ENCODE measurements at regions not wholly inside any gene's neighbourhood (a gene's known extent, or its start where the extent isn't known, plus 50 kb on each side); places are given as distances from the start of the nearest gene placed in this dataset.

DNA sequence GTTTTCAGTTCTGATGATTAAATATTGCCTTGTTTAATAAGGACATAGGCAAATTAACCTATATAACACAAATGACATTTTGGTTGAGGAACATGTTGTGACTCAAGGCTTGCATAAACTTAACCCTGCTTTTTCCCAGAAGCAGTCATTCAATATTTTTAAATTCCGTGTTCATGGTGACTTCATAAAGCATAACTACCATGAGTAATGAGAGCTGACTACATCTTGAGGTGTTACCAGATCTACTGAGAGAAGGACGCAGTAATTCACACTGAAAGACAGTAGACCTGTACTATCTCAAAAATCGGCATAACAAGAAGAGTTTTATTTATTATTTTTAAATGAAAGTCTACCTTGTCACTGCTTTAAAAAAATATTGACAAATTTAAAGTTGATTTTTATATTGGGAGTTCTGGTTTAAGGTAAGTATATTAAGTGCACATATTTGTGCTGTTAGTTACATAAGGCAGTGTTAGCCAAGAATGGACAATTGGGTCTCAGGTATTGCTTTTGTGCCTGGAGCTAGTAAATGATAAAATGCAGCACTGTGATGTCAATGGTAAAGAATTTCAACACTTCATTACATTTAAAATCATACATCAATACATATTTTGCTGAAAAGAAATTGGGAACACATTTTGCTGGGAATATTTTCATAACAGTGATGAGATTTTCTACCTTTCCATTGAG, 1198.5 kb downstream of the FSCB start:
- Histone ChIP-seq H3K79me2 (ENCODE audit: control insufficient read depth, insufficient read depth, low read length) (no peaks in the 10 kb centered on the region), H3K27me3 (replicated peaks in 1 of 4; ENCODE audit: control extremely low read depth in 1 of 4, control insufficient read depth in 3 of 4, insufficient read depth in 4 of 4, low read length in 3 of 4) (no peaks in the 10 kb centered on the region), H3K4me3 (ENCODE audit: control extremely low read depth in 1 of 5, extremely low read depth in 1 of 5, insufficient read depth in 1 of 5, low read depth in 2 of 5, low read length in 4 of 5) (no peak overlapping the region), H3K9me3 (ENCODE audit: control extremely low read depth in 1 of 3, control insufficient read depth in 2 of 3, insufficient read depth in 1 of 3, low read length in 2 of 3) (peaks cover 0 to 1% (median 0%) of the 10 kb centered on the region in 3 donors), H4K20me1 (ENCODE audit: control insufficient read depth, insufficient read depth, low read length, poor library complexity, severe bottlenecking) (no peaks in the 10 kb centered on the region), H3K27ac (ENCODE audit: low read length in 2 of 2) (no peak overlapping the region), H3K36me3 (replicated peaks in 1 of 2; ENCODE audit: control extremely low read depth in 1 of 2, control insufficient read depth in 1 of 2, extremely low read depth in 1 of 2, insufficient read depth in 2 of 2, low read length in 1 of 2) (no peaks in the 10 kb centered on the region), H2AFZ (ENCODE audit: insufficient read depth, low read depth, low read length, poor library complexity, severe bottlenecking) (no peak overlapping the region), H3K9ac (ENCODE audit: low read length) (no peak overlapping the region), H3K4me2 (replicated peaks; ENCODE audit: low read depth, low read length, poor library complexity, severe bottlenecking) (no peak overlapping the region), H3K4me1 (ENCODE audit: control insufficient read depth in 2 of 2, insufficient read depth in 2 of 2, low read length in 2 of 2) (no peaks in the 10 kb centered on the region)
- WGBS (ENCODE audit: insufficient coverage), result no CpG with 5 or more reads among the region's 3 CpGs
- Mint-ChIP-seq H3K4me1 (no peaks in the 10 kb centered on the region), H3K4me3 (no peak overlapping the region), H3K9me3 (ENCODE audit: insufficient read depth) (no peaks in the 10 kb centered on the region), H3K27me3 (no peaks in the 10 kb centered on the region), H3K27ac (no peak overlapping the region)
- intact Hi-C loops (cut with micrococcal nuclease), result no loop called here
- no peak for TF ChIP-seq CTCF (IDR thresholded peaks at IDR 0.05)
- TF ChIP-seq EZH2 (IDR thresholded peaks at IDR 0.05; ENCODE audit: borderline replicate concordance, insufficient read depth, low read depth, low read length, poor library complexity, severe bottlenecking), result no peak
- DNase-seq (no peak), ATAC-seq (ENCODE audit: low read depth) (no peak)
- ChIA-PET CTCF (no interaction called here), POLR2A (no interaction called here)

- Histone ChIP-seq H3K9me3 (ENCODE audit: control extremely low read depth in 1 of 3, control insufficient read depth in 2 of 3, insufficient read depth in 1 of 3, low read length in 2 of 3) (peaks cover 0 to 1% (median 0%) of the 10 kb centered on the region in 3 donors), H3K4me2 (replicated peaks; ENCODE audit: low read depth, low read length, poor library complexity, severe bottlenecking) (no peak overlapping the region), H3K36me3 (replicated peaks in 1 of 2; ENCODE audit: control extremely low read depth in 1 of 2, control insufficient read depth in 1 of 2, extremely low read depth in 1 of 2, insufficient read depth in 2 of 2, low read length in 1 of 2) (no peaks in the 10 kb centered on the region), H2AFZ (ENCODE audit: insufficient read depth, low read depth, low read length, poor library complexity, severe bottlenecking) (no peak overlapping the region), H3K4me3 (ENCODE audit: control extremely low read depth in 1 of 5, extremely low read depth in 1 of 5, insufficient read depth in 1 of 5, low read depth in 2 of 5, low read length in 4 of 5) (no peak overlapping the region), H3K79me2 (ENCODE audit: control insufficient read depth, insufficient read depth, low read length) (no peaks in the 10 kb centered on the region), H3K27me3 (replicated peaks in 1 of 4; ENCODE audit: control extremely low read depth in 1 of 4, control insufficient read depth in 3 of 4, insufficient read depth in 4 of 4, low read length in 3 of 4) (no peaks in the 10 kb centered on the region), H3K4me1 (ENCODE audit: control insufficient read depth in 2 of 2, insufficient read depth in 2 of 2, low read length in 2 of 2) (no peaks in the 10 kb centered on the region), H3K9ac (ENCODE audit: low read length) (no peak overlapping the region), H3K27ac (ENCODE audit: low read length in 2 of 2) (no peak overlapping the region), H4K20me1 (ENCODE audit: control insufficient read depth, insufficient read depth, low read length, poor library complexity, severe bottlenecking) (no peaks in the 10 kb centered on the region)
- H3K4me1 Mint-ChIP-seq, result no peaks in the 10 kb centered on the region
- intact Hi-C loops (cut with micrococcal nuclease), result no loop called here
- WGBS (ENCODE audit: insufficient coverage), result no CpG with 5 or more reads among the region's 1 CpG
- no peak for TF ChIP-seq CTCF (IDR thresholded peaks at IDR 0.05)
- TF ChIP-seq EZH2 (IDR thresholded peaks at IDR 0.05; ENCODE audit: borderline replicate concordance, insufficient read depth, low read depth, low read length, poor library complexity, severe bottlenecking), result no peak
- no peak for ATAC-seq (ENCODE audit: low read depth)
- H3K27ac Mint-ChIP-seq, result no peak overlapping the region
- no peaks in the 10 kb centered on the region for H3K9me3 Mint-ChIP-seq (ENCODE audit: insufficient read depth)
- H3K27me3 Mint-ChIP-seq, result no peaks in the 10 kb centered on the region
- ChIA-PET CTCF (no interaction called here), POLR2A (no interaction called here)
- H3K4me3 Mint-ChIP-seq, result no peak overlapping the region
- DNase-seq, result no peak
Observed at GRCh38 chr14:43307836-43308235, 1199.2 kb downstream of the FSCB start.

All from B cell (primary cell).